IgD-negative memory B cell (primary cell): ENCODE measurements at regions not wholly inside any gene's neighbourhood (a gene's known extent, or its start where the extent isn't known, plus 50 kb on each side); places are given as distances from the start of the nearest gene placed in this dataset.

ENCODE experiments used
- H3K27ac Mint-ChIP-seq, 3 donors: one replicate each; pipeline ENCODE4 v1.8.0; 2020 to 2022; ENCODE audit warnings: mild to moderate bottlenecking in 3 of 3, mixed read lengths in 3 of 3, moderate library complexity in 1 of 3
- H3K27me3 Mint-ChIP-seq: one replicate; pipeline ENCODE4 v1.8.0; 2021; ENCODE audit warnings: mixed read lengths
- H3K36me3 Mint-ChIP-seq: one replicate; pipeline ENCODE4 v1.8.0; 2020; ENCODE audit warnings: mild to moderate bottlenecking, mixed read lengths
- H3K4me1 Mint-ChIP-seq, 3 donors: one replicate each; pipeline ENCODE4 v1.8.0; 2020 to 2022; ENCODE audit warnings: mixed read lengths in 3 of 3, mild to moderate bottlenecking in 1 of 3
- H3K4me3 Mint-ChIP-seq, 4 donors: one replicate each; pipeline ENCODE4 v1.8.0; 2020 to 2022; ENCODE audit warnings: mild to moderate bottlenecking in 4 of 4, mixed read lengths in 4 of 4, moderate library complexity in 3 of 4
- H3K9me3 Mint-ChIP-seq, 3 donors: one replicate each; pipeline ENCODE4 v1.8.0; 2020 to 2021; ENCODE audit warnings: mixed read lengths in 3 of 3, mild to moderate bottlenecking in 1 of 3

DNA sequence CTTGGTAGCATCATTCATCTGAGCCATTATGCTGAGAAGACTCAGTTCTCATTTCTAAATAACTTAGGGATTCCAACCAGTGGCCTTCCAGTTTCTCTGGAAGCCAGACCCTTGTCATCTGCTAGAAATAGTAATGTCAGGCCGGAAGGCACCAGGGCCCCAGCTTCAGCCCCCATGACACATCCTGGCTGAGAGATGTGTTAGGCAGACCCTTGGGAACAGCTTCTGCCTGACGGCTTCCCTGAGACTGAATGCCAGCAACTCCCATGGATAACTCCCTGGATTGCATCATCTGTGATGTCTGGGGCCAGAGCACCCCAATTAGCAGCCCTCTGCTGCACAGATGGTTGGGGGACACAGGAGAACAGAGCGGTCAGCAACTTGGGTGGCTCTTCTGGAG lies 583.5 kb upstream of the TBX3 start:
- no peaks in the 10 kb centered on the region for H3K36me3 Mint-ChIP-seq
- H3K27me3 Mint-ChIP-seq: no peaks in the 10 kb centered on the region
- no peak overlapping the region for H3K4me3 Mint-ChIP-seq
- no peaks in the 10 kb centered on the region for H3K4me1 Mint-ChIP-seq
- H3K27ac Mint-ChIP-seq: no peak overlapping the region
- peaks cover 0 to 2% (median 1%) of the 10 kb centered on the region in 3 donors for H3K9me3 Mint-ChIP-seq

DNA sequence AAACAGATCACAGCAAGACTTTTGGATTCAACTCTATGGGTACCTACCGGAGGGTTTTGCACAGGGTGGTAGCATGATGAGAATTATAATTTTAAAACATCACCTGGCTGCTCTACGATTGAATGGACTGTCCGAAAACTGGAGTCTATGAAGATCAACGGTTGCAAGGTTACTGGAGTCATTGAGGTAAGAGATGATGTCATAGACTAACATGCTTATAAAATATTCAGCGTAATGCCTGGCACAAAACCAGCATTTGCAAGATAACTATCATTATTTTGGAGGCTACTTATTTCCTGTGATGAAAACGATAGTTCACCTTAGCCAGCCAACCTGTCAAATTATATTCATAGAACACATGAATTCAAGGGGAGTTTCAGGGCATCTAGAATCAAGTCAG lies 580.6 kb upstream of the TBX3 start:
- Mint-ChIP-seq H3K36me3 (no peaks in the 10 kb centered on the region), H3K27me3 (no peaks in the 10 kb centered on the region), H3K4me3 (no peak overlapping the region), H3K27ac (peak overlapping the region in 1 of 3 donors; percentile 93), H3K4me1 (peaks cover 0 to 3% (median 0%) of the 10 kb centered on the region in 3 donors), H3K9me3 (peaks cover 0 to 2% (median 1%) of the 10 kb centered on the region in 3 donors)

DNA sequence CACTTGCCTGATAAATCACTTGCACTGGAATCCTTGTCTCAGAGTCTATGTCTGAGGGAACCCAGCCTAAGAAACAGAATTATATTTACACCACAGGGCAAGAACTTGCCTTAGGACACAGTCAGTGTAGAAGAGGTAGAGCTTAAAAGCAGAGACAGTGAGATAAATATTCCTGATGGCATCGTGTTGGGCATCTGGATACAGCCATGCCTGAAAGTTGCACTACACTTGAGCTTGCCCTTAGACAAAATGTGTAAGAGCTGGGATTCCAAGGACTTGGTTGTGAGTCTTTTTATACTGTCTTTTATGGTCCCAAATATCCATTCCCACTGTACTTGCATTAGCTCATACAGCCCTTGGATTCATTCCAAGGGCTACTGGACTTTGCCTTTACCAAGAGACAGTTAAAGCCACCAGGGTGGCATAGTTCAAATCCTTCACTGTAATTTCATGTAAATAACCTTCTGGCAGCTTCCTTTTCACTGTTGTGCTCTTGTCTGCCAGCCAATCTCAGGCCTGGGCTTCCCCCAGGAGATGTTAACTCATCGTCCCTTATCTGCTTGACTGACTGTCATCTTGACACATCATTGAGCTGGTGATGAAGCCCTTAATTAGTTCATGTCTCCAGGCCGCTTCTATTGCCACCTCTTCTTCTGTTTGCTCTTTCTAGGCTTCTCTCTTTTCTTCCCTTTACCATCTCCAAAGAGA lies 577.9 kb upstream of the TBX3 start:
- Mint-ChIP-seq H3K4me3 (no peak overlapping the region), H3K36me3 (no peaks in the 10 kb centered on the region), H3K27ac (no peak overlapping the region), H3K4me1 (peaks cover 0 to 3% (median 0%) of the 10 kb centered on the region in 3 donors), H3K9me3 (peaks cover 0 to 3% (median 2%) of the 10 kb centered on the region in 3 donors), H3K27me3 (no peaks in the 10 kb centered on the region)

DNA sequence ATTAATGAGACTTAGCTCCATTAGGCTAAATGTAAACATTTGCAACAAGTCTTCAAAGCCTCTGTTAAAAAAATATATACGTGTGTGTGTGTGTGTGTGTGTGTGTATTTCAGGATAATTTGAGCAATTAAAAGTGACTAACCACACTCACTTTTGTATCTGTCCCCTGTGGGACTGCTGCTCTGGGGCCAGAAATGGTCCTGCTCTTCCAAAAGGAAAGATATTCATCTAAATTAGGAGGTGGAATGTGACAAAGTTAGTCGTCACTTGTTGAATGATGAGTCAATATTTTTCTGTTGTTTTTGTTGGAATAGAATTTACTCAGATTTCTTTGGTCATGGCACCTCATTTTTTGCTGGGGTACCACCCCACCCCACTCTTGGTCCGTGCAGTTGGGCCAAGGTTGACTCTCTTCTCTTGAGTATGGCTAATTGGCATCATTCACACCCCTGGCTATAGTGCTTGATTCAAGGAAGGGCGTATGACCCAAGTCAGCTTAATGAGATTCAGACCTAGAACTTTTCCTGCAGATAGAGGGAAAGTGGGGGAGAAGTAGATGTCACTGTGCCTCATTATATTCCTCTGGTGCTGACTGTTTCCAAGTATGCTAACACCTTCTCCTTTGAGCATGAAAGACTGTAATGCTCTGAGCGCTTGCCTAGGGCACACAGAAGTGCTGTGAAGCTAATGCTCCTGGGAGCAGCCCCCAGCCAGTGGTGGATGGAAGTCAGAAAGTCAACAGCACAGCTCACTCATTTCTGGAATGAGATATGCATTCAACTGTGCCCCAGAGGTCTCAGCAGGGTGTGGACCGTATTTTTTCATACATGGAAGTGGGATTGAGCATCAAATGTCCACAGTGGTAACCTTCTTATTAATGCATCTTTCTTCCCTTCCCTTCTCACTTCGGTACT lies 577.0 kb upstream of the TBX3 start:
- Mint-ChIP-seq H3K4me1 (peaks cover 0 to 3% (median 0%) of the 10 kb centered on the region in 3 donors), H3K36me3 (no peaks in the 10 kb centered on the region), H3K9me3 (peaks cover 0 to 4% (median 2%) of the 10 kb centered on the region in 3 donors), H3K27me3 (no peaks in the 10 kb centered on the region), H3K27ac (no peak overlapping the region), H3K4me3 (no peak overlapping the region)

DNA sequence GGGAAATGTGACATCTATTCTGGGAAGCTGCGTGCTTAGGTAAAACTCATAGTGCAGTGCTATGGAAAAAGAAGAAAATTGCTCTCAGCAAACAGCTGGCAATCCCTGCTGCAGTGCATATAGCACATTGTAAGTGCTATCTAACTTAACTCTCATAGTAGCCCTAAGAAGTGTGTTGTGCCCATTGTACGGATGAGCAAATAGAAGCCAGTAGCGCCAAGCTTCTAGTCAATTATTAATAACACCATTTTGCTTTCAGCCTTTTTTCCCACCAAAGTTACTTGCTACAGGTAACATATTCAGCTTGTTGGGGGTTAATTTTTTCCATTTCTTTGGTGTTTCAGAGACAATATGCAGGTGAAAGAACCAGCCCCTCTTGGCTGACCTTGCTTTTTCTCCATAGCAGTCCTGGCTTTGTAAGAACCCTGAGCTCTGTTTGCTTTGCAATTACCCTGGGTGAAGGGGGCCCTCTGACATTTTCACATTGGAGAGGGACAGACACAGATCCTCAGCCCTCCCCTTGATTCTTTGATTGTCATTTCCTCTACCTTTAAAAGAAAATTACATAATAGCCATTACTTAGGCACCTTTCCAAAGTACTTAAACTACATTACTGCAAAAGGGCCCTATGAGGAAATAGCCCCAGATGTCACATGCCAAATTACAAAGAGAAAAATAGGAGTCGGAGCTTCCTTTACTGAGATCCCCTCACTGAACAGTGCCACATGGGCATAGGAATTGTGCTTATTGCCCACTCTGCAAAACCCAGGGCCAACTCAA lies 576.2 kb upstream of the TBX3 start:
- Mint-ChIP-seq H3K9me3 (peaks cover 0 to 4% (median 1%) of the 10 kb centered on the region in 3 donors), H3K36me3 (no peaks in the 10 kb centered on the region), H3K4me1 (peaks cover 0 to 3% (median 0%) of the 10 kb centered on the region in 3 donors), H3K27me3 (no peaks in the 10 kb centered on the region), H3K27ac (no peak overlapping the region), H3K4me3 (no peak overlapping the region)

DNA sequence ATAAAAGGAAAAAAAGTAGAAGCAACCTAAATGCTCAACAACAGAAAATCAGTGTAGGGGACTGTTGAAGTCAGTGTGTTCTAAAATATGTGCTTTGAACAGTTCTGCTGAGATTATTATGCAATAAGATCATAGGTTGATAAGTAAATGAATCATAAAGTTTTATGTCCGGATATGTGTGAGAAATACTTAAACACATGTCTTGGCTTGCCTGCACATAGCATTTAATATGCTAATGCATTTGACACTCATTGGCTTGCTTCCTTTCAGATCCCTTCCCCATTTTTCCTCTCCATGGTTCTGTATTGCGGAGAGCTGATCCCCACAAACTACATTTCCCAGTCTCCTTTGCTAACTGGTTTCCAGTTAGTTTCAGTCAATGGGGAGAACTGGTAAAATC lies 573.8 kb upstream of the TBX3 start:
- Mint-ChIP-seq H3K27ac (no peak overlapping the region), H3K27me3 (no peaks in the 10 kb centered on the region), H3K4me1 (peaks cover 0 to 3% (median 0%) of the 10 kb centered on the region in 3 donors), H3K9me3 (peaks cover 0 to 4% (median under 1%) of the 10 kb centered on the region in 3 donors), H3K4me3 (no peak overlapping the region), H3K36me3 (no peaks in the 10 kb centered on the region)

DNA sequence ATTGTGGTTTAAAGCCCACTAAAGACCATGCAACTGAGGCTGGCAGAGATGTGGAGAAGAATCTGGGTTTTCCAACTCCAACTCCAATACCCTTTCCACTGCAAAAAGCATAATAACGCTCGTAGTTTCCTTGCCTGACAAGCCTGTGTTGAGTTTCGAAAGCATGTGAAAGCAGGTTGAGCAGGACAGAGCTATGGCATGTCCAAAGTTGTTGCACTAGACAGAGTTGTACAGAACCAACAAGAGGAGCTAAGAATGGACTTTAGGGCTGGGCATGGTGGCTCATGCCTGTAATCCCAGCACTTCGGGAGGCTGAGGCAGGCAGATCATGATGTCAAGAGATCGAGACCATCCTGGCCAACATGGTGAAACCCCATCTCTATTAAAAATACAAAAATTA lies 572.0 kb upstream of the TBX3 start:
- Mint-ChIP-seq H3K27ac (no peak overlapping the region), H3K4me1 (no peaks in the 10 kb centered on the region), H3K9me3 (peaks cover 3 to 8% (median 6%) of the 10 kb centered on the region in 3 donors), H3K27me3 (no peaks in the 10 kb centered on the region), H3K36me3 (no peaks in the 10 kb centered on the region), H3K4me3 (no peak overlapping the region)

DNA sequence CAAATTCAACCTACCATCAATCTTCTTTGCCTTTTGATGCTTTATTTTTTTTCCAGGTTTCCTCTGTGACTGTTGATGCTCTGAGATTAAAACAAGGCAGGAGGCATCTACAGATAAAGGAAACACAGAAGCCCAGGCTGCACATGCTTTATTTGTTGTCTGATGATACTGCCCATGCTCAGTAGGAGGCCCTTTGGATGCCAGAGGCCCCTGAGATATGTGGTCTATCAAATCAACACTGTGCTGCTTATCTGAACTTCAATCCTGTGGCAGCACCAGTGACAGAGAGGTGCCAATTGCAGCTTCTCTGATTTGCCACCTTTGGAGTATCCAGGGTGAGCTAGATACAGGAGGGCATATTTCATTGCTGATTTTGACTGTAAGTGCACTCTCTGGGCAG lies 571.3 kb upstream of the TBX3 start:
- H3K4me1 Mint-ChIP-seq: no peaks in the 10 kb centered on the region
- no peak overlapping the region for H3K4me3 Mint-ChIP-seq
- H3K27ac Mint-ChIP-seq: no peak overlapping the region
- no peaks in the 10 kb centered on the region for H3K36me3 Mint-ChIP-seq
- peaks cover 3 to 8% (median 6%) of the 10 kb centered on the region in 3 donors for H3K9me3 Mint-ChIP-seq
- no peaks in the 10 kb centered on the region for H3K27me3 Mint-ChIP-seq

DNA sequence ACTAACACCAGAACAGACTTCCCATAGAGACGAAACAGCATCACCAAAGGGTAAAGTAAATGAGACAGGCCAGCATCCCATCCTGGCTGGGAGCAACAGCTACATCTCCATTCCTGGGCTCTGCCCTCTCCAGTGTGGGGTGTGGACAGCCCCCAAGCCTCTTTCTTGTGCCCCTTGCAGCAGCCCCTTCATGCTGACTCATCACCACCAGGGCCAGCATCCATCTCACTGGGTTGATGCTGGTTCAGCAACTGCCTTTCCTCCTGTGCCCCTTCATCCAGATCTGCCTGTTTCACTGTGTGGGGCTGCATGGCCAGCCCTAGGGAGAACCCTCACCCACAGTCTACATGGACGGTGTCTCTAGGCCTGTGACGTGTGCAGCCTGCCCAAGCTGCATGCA lies 569.1 kb upstream of the TBX3 start:
- no peaks in the 10 kb centered on the region for H3K27me3 Mint-ChIP-seq
- H3K4me1 Mint-ChIP-seq: no peaks in the 10 kb centered on the region
- no peaks in the 10 kb centered on the region for H3K36me3 Mint-ChIP-seq
- no peak overlapping the region for H3K4me3 Mint-ChIP-seq
- no peak overlapping the region for H3K27ac Mint-ChIP-seq
- peaks cover 3 to 11% (median 6%) of the 10 kb centered on the region in 3 donors for H3K9me3 Mint-ChIP-seq

DNA sequence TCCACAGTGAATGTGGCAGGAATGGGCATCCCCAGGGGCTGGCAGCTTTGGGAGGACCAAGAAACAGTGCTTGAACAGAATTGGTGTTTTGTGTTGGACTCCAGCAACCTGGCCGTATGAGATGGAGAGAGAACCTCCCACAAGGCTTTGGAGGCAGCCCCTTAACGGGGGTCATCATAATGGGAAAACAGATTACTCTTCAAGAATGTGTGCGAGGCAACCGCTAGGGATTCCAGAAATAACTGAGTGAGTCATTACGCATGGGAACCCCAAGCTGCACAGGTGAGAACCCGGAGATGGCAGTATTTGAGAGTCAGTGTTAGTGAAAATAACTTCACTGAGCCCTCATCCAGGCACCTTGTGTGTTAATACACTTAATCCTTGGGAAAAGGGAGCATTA lies 567.8 kb upstream of the TBX3 start:
- H3K36me3 Mint-ChIP-seq: no peaks in the 10 kb centered on the region
- H3K4me3 Mint-ChIP-seq: no peak overlapping the region
- H3K27me3 Mint-ChIP-seq: no peaks in the 10 kb centered on the region
- H3K4me1 Mint-ChIP-seq: no peaks in the 10 kb centered on the region
- H3K9me3 Mint-ChIP-seq: peaks cover 3 to 7% (median 6%) of the 10 kb centered on the region in 3 donors
- H3K27ac Mint-ChIP-seq: no peak overlapping the region

DNA sequence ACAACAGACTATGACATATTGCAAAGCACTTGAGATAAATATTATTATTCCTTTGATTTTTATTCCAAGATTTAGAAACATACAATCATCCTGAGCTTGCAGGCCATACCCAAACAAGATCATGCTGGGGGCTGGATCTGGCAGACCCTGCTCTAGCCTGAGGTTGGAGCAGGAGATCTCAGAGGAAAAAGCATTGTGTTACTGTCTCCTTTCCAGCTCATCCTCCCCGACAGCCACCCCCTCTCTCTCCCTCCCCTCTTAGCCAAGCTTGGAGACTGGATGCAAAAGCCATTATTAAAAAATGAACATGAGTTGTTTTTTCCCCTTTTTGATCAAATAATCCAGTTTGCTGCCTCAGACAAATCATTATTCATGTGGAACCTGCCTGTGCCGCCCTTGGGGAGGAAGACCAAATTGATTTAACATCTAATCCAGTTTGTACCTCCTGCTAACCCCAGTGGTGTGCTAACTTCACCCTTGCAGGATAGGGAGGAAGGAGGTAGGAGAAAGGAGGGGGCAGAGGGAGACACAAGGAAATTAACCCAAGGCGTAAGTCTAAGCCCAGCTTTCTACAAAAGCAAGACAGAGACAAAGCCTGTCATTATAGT lies 565.8 kb upstream of the TBX3 start:
- Mint-ChIP-seq H3K4me1 (no peaks in the 10 kb centered on the region), H3K36me3 (no peaks in the 10 kb centered on the region), H3K27ac (no peak overlapping the region), H3K4me3 (no peak overlapping the region), H3K9me3 (peaks cover 3 to 7% (median 6%) of the 10 kb centered on the region in 3 donors), H3K27me3 (no peaks in the 10 kb centered on the region)

DNA sequence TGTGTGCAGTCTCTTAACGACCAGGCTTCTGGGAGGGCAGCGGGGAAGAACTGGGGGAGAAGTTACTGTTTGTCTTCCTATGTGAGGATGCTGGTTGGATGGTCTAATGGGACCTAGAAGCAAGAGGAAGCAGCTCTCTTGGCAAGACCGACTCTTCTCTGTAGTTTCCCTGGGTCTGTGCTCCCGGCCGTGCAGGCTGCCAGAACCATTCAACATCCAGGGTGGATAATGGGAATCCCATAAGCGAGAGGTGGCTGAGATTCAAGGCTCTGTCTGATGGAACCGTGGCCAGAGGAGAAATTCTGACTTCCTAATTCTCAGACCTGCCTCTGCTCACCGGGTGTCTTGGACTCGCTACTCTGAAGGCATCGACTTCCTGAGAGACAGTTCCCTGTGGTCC lies 561.0 kb upstream of the TBX3 start:
- Mint-ChIP-seq H3K4me1 (no peaks in the 10 kb centered on the region), H3K4me3 (no peak overlapping the region), H3K27me3 (no peaks in the 10 kb centered on the region), H3K27ac (no peak overlapping the region), H3K36me3 (no peaks in the 10 kb centered on the region), H3K9me3 (peaks cover 0 to 3% (median 1%) of the 10 kb centered on the region in 3 donors)

DNA sequence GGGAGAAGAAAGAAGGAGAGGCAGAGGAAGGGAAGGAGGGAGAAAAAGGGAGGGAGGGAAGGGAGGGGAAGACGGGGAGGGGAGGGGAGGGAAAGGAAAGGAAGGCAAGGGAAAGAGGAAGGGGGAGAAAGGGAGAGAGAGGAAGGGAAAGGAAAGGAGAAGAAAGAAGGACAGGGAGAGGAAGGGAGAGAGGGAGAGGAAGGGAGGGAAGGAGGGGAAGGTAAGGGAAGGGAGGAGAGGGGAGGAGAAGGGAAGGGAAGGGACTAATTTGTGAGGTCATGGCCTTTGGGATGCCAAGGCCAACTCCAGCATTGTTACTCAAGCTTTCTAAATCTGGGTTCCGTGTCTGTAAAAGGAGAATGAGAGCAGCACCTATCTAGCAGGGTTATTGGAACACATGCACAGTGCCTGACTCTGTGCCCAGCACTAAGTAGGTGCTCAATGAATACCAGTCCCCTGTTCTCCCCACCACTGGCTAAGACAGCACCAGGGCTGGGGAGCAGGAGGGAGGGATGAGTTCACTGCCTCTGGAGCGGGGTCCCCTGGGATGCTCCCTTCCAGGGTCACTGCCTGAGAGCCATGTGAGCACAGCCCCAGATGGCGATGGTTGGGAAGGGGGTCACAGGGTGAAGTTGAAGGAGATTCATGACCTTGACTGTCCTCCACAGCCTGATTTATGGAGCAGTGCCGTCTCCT lies 560.1 kb upstream of the TBX3 start:
- Mint-ChIP-seq H3K27ac (no peak overlapping the region), H3K4me1 (no peaks in the 10 kb centered on the region), H3K36me3 (no peaks in the 10 kb centered on the region), H3K27me3 (no peaks in the 10 kb centered on the region), H3K4me3 (no peak overlapping the region), H3K9me3 (peaks cover 1 to 8% (median 2%) of the 10 kb centered on the region in 3 donors)

DNA sequence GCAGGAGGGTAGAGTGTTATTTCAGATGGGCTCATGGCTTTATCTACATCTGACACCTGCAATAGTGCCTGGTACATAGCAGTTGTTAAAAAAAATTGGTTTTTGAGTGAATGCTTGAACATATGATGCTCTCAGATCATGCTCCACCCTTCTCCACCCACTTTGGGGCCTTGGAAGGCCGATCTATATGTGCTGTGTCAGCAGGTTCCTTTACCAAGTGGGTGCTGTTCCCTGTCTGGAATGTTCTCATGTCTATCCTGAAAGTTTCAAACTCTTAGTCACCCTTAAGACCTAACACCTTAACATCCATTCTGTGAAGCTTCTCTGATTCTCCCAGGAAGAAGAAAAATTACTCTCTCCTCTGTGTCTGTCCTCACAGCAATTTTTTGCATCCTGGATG lies 556.3 kb upstream of the TBX3 start:
- Mint-ChIP-seq H3K36me3 (no peaks in the 10 kb centered on the region), H3K9me3 (peaks cover 1 to 12% (median 2%) of the 10 kb centered on the region in 3 donors), H3K4me1 (no peaks in the 10 kb centered on the region), H3K27me3 (no peaks in the 10 kb centered on the region), H3K27ac (no peak overlapping the region), H3K4me3 (no peak overlapping the region)
